ENCODE measurements at regions not wholly inside any gene's neighbourhood (a gene's known extent, or its start where the extent isn't known, plus 50 kb on each side); places are given as distances from the start of the nearest gene placed in this dataset.

GRCh38 chr12:128121424-128121823, 145.5 kb upstream of the TMEM132C start:
- Histone ChIP-seq H3K27me3 (ENCODE audit: control insufficient read depth in 2 of 2, insufficient read depth in 2 of 2, low read length in 2 of 2) (no peaks in the 10 kb centered on the region), H3K4me3 (ENCODE audit: low read length in 2 of 2) (no peak overlapping the region), H3K4me1 (ENCODE audit: control insufficient read depth in 2 of 2, insufficient read depth in 2 of 2, low read length in 2 of 2) (no peaks in the 10 kb centered on the region), H3K9me3 (ENCODE audit: control insufficient read depth in 2 of 2, low read length in 2 of 2) (no peaks in the 10 kb centered on the region), H3K36me3 (ENCODE audit: control insufficient read depth in 2 of 2, insufficient read depth in 2 of 2, low read length in 2 of 2) (no peaks in the 10 kb centered on the region), H3K9ac (ENCODE audit: low read depth in 1 of 2, low read length in 2 of 2) (no peak overlapping the region), H3K27ac (ENCODE audit: low read depth in 2 of 2, low read length in 2 of 2) (no peak overlapping the region)

DNA sequence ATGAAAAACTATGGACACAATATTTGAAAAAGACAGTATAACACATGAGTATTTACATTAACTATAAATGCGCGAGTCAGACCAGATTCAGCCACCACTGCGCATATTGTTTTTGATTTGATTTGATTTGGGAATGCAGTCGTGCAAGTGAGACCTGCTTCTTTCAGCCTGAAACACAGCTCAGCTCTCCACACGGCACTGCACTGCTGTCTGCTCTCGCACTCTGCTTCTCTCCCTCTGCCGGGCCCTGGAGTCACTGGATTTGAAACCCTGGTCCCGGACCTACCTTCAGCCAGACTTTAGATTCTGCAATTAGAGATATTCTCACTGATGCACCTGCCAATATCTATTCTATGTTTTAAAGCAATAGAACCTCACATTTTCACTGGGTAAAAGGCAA, 143.9 kb upstream of the TMEM132C start:
- no peak overlapping the region for H3K9ac ChIP-seq (ENCODE audit: low read depth in 1 of 2, low read length in 2 of 2)
- no peak overlapping the region for H3K4me3 ChIP-seq (ENCODE audit: low read length in 2 of 2)
- no peaks in the 10 kb centered on the region for H3K9me3 ChIP-seq (ENCODE audit: control insufficient read depth in 2 of 2, low read length in 2 of 2)
- H3K36me3 ChIP-seq (ENCODE audit: control insufficient read depth in 2 of 2, insufficient read depth in 2 of 2, low read length in 2 of 2): no peaks in the 10 kb centered on the region
- no peak overlapping the region for H3K27ac ChIP-seq (ENCODE audit: low read depth in 2 of 2, low read length in 2 of 2)
- no peaks in the 10 kb centered on the region for H3K27me3 ChIP-seq (ENCODE audit: control insufficient read depth in 2 of 2, insufficient read depth in 2 of 2, low read length in 2 of 2)
- no peaks in the 10 kb centered on the region for H3K4me1 ChIP-seq (ENCODE audit: control insufficient read depth in 2 of 2, insufficient read depth in 2 of 2, low read length in 2 of 2)

GRCh38 chr12:128131955-128132354, 135.0 kb upstream of the TMEM132C start:
- H3K27me3 ChIP-seq (ENCODE audit: control insufficient read depth in 2 of 2, insufficient read depth in 2 of 2, low read length in 2 of 2): no peaks in the 10 kb centered on the region
- no peaks in the 10 kb centered on the region for H3K9me3 ChIP-seq (ENCODE audit: control insufficient read depth in 2 of 2, low read length in 2 of 2)
- H3K4me3 ChIP-seq (ENCODE audit: low read length in 2 of 2): no peak overlapping the region
- no peak overlapping the region for H3K9ac ChIP-seq (ENCODE audit: low read depth in 1 of 2, low read length in 2 of 2)
- H3K36me3 ChIP-seq (ENCODE audit: control insufficient read depth in 2 of 2, insufficient read depth in 2 of 2, low read length in 2 of 2): no peaks in the 10 kb centered on the region
- no peak overlapping the region for H3K27ac ChIP-seq (ENCODE audit: low read depth in 2 of 2, low read length in 2 of 2)
- no peaks in the 10 kb centered on the region for H3K4me1 ChIP-seq (ENCODE audit: control insufficient read depth in 2 of 2, insufficient read depth in 2 of 2, low read length in 2 of 2)

DNA sequence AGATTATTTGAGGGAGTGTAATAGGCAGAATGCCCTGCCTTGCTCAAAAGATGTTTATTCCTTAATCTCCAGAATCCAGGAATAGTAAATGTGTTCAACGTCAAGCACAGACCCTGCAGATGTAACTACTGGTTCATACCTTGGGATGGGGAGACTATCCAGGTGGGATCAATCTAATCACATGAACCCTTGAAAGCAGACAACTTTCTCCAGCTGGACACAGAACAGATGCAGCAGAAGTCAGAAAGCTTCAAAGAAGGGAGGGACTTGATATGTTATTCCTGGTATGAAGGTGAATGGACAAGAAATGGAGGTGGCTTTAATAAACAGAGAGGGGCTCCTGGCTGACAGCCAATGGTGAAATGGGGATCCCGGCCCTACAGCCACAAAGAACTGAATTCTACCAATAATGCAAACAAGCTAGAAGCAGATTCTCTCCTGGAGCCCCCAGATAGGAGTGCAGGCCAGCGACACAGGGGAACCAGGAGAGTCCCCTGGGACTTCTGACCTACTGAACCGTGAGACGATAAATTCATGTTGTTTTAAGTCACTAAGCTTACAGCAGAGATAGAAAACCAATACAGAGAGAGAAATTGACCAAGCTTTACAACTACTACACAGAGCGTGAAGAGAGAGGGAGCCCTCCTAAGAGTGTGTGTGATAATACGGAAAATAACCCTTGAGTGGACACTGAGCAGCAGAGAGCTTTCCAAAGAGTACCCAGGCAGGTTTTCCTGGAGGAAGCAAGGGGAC, 133.5 kb upstream of the TMEM132C start:
- Histone ChIP-seq H3K27me3 (ENCODE audit: control insufficient read depth in 2 of 2, insufficient read depth in 2 of 2, low read length in 2 of 2) (no peaks in the 10 kb centered on the region), H3K36me3 (ENCODE audit: control insufficient read depth in 2 of 2, insufficient read depth in 2 of 2, low read length in 2 of 2) (no peaks in the 10 kb centered on the region), H3K27ac (ENCODE audit: low read depth in 2 of 2, low read length in 2 of 2) (no peak overlapping the region), H3K4me3 (ENCODE audit: low read length in 2 of 2) (no peak overlapping the region), H3K9me3 (ENCODE audit: control insufficient read depth in 2 of 2, low read length in 2 of 2) (no peaks in the 10 kb centered on the region), H3K4me1 (ENCODE audit: control insufficient read depth in 2 of 2, insufficient read depth in 2 of 2, low read length in 2 of 2) (no peaks in the 10 kb centered on the region), H3K9ac (ENCODE audit: low read depth in 1 of 2, low read length in 2 of 2) (no peak overlapping the region)

DNA sequence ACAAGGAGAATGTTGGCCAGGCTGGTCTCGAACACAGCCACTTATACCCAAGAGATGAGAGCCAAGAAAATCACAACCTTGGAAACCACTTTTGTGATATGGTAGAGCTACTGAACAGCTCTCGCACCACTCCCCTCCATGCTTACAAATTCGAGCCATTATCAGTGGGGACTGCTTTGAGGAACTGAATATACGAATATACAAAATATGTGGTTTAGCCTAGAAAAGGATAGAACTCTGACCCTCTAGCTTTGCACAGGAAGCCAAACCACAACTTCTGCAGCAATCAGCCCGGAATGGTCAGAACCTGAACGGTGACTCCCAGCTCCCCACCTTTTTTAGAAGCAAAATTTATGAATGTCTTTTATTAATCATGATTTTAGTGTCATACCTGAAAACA, 129.8 kb upstream of the TMEM132C start:
- H3K27me3 ChIP-seq (ENCODE audit: control insufficient read depth in 2 of 2, insufficient read depth in 2 of 2, low read length in 2 of 2): no peaks in the 10 kb centered on the region

DNA sequence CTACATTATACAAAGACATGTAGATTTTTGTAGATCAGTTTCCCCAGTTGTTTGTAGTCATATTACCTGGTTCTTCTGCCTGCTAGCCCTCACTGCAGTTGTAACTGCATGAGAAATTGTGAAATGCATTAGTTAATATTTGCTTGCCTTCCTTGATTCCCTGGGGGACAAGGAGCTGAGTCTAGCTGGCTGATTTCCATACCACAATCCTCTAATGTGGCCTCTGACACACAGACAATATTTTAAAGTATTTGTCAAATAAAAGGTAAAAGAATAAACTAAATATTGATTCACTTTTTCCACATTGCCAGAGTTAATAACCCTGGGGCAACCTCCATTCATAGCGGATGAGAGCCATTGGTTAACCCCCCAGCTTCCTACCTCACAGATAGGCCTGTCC, 128.8 kb upstream of the TMEM132C start:
- no peaks in the 10 kb centered on the region for H3K4me1 ChIP-seq (ENCODE audit: control insufficient read depth in 2 of 2, insufficient read depth in 2 of 2, low read length in 2 of 2)
- H3K9ac ChIP-seq (ENCODE audit: low read depth in 1 of 2, low read length in 2 of 2): no peak overlapping the region
- H3K36me3 ChIP-seq (ENCODE audit: control insufficient read depth in 2 of 2, insufficient read depth in 2 of 2, low read length in 2 of 2): no peaks in the 10 kb centered on the region
- no peak overlapping the region for H3K27ac ChIP-seq (ENCODE audit: low read depth in 2 of 2, low read length in 2 of 2)
- H3K4me3 ChIP-seq (ENCODE audit: low read length in 2 of 2): no peak overlapping the region
- H3K27me3 ChIP-seq (ENCODE audit: control insufficient read depth in 2 of 2, insufficient read depth in 2 of 2, low read length in 2 of 2): no peaks in the 10 kb centered on the region
- no peaks in the 10 kb centered on the region for H3K9me3 ChIP-seq (ENCODE audit: control insufficient read depth in 2 of 2, low read length in 2 of 2)

More for the DNA sequence above, 129.8 kb upstream of the TMEM132C start:
- H3K4me1 ChIP-seq (ENCODE audit: control insufficient read depth in 2 of 2, insufficient read depth in 2 of 2, low read length in 2 of 2): no peaks in the 10 kb centered on the region
- no peak overlapping the region for H3K4me3 ChIP-seq (ENCODE audit: low read length in 2 of 2)
- H3K36me3 ChIP-seq (ENCODE audit: control insufficient read depth in 2 of 2, insufficient read depth in 2 of 2, low read length in 2 of 2): no peaks in the 10 kb centered on the region
- no peak overlapping the region for H3K9ac ChIP-seq (ENCODE audit: low read depth in 1 of 2, low read length in 2 of 2)
- no peaks in the 10 kb centered on the region for H3K9me3 ChIP-seq (ENCODE audit: control insufficient read depth in 2 of 2, low read length in 2 of 2)
- no peak overlapping the region for H3K27ac ChIP-seq (ENCODE audit: low read depth in 2 of 2, low read length in 2 of 2)

- H3K9me3 ChIP-seq (ENCODE audit: control insufficient read depth in 2 of 2, low read length in 2 of 2): no peaks in the 10 kb centered on the region
- H3K36me3 ChIP-seq (ENCODE audit: control insufficient read depth in 2 of 2, insufficient read depth in 2 of 2, low read length in 2 of 2): no peaks in the 10 kb centered on the region
- no peak overlapping the region for H3K4me3 ChIP-seq (ENCODE audit: low read length in 2 of 2)
- no peaks in the 10 kb centered on the region for H3K27me3 ChIP-seq (ENCODE audit: control insufficient read depth in 2 of 2, insufficient read depth in 2 of 2, low read length in 2 of 2)
- H3K4me1 ChIP-seq (ENCODE audit: control insufficient read depth in 2 of 2, insufficient read depth in 2 of 2, low read length in 2 of 2): no peaks in the 10 kb centered on the region
- H3K9ac ChIP-seq (ENCODE audit: low read depth in 1 of 2, low read length in 2 of 2): no peak overlapping the region
- no peak overlapping the region for H3K27ac ChIP-seq (ENCODE audit: low read depth in 2 of 2, low read length in 2 of 2)
These were observed 126.4 kb upstream of the TMEM132C start for GRCh38 chr12:128140551-128140950.

- Histone ChIP-seq H3K9ac (ENCODE audit: low read depth in 1 of 2, low read length in 2 of 2) (no peak overlapping the region), H3K27ac (ENCODE audit: low read depth in 2 of 2, low read length in 2 of 2) (no peak overlapping the region), H3K36me3 (ENCODE audit: control insufficient read depth in 2 of 2, insufficient read depth in 2 of 2, low read length in 2 of 2) (no peaks in the 10 kb centered on the region), H3K27me3 (ENCODE audit: control insufficient read depth in 2 of 2, insufficient read depth in 2 of 2, low read length in 2 of 2) (no peaks in the 10 kb centered on the region), H3K4me3 (ENCODE audit: low read length in 2 of 2) (no peak overlapping the region), H3K9me3 (ENCODE audit: control insufficient read depth in 2 of 2, low read length in 2 of 2) (no peaks in the 10 kb centered on the region), H3K4me1 (ENCODE audit: control insufficient read depth in 2 of 2, insufficient read depth in 2 of 2, low read length in 2 of 2) (no peaks in the 10 kb centered on the region)
These were observed 116.0 kb upstream of the TMEM132C start for GRCh38 chr12:128150961-128151360.

DNA sequence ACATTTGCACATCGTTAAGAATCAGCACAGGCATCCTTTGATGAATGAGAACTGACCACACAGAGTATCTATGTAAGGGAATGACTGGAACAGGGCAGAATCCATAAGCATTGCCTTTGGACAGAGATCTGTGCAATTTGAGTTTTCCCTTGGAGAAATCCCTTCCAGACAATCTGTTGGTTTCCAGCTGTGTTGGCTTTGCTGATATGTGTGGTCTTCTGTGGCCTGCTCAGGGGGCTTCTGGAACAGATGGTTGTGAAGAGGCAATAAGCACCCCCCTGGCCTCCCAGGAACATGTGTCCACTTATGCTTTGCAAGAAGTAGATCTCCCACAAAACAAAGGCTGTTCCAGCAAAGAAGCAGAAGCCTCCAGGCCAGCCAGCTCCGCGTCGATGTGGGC, 111.4 kb upstream of the TMEM132C start:
- Histone ChIP-seq H3K27ac (ENCODE audit: low read depth in 2 of 2, low read length in 2 of 2) (no peak overlapping the region), H3K9ac (ENCODE audit: low read depth in 1 of 2, low read length in 2 of 2) (no peak overlapping the region), H3K4me1 (ENCODE audit: control insufficient read depth in 2 of 2, insufficient read depth in 2 of 2, low read length in 2 of 2) (no peaks in the 10 kb centered on the region), H3K27me3 (ENCODE audit: control insufficient read depth in 2 of 2, insufficient read depth in 2 of 2, low read length in 2 of 2) (no peaks in the 10 kb centered on the region), H3K9me3 (ENCODE audit: control insufficient read depth in 2 of 2, low read length in 2 of 2) (no peaks in the 10 kb centered on the region), H3K36me3 (ENCODE audit: control insufficient read depth in 2 of 2, insufficient read depth in 2 of 2, low read length in 2 of 2) (no peaks in the 10 kb centered on the region), H3K4me3 (ENCODE audit: low read length in 2 of 2) (no peak overlapping the region)

- Histone ChIP-seq H3K27ac (ENCODE audit: low read depth in 2 of 2, low read length in 2 of 2) (no peak overlapping the region), H3K9me3 (ENCODE audit: control insufficient read depth in 2 of 2, low read length in 2 of 2) (no peaks in the 10 kb centered on the region)
These were observed 103.9 kb upstream of the TMEM132C start for GRCh38 chr12:128163086-128163485.

More at GRCh38 chr12:128163086-128163485, 103.9 kb upstream of the TMEM132C start:
- H3K36me3 ChIP-seq (ENCODE audit: control insufficient read depth in 2 of 2, insufficient read depth in 2 of 2, low read length in 2 of 2): no peaks in the 10 kb centered on the region
- H3K27me3 ChIP-seq (ENCODE audit: control insufficient read depth in 2 of 2, insufficient read depth in 2 of 2, low read length in 2 of 2): no peaks in the 10 kb centered on the region
- H3K4me3 ChIP-seq (ENCODE audit: low read length in 2 of 2): no peak overlapping the region
- no peak overlapping the region for H3K9ac ChIP-seq (ENCODE audit: low read depth in 1 of 2, low read length in 2 of 2)
- H3K4me1 ChIP-seq (ENCODE audit: control insufficient read depth in 2 of 2, insufficient read depth in 2 of 2, low read length in 2 of 2): no peaks in the 10 kb centered on the region
